HG02870 (cell line): ENCODE measurements at regions not wholly inside any gene's neighbourhood (a gene's known extent, or its start where the extent isn't known, plus 50 kb on each side); places are given as distances from the start of the nearest gene placed in this dataset.

ENCODE experiments used
- ATAC-seq: cut with Tn5 transposase; IDR thresholded peaks from one replicate; pipeline ENCODE4 v1.9.1; 2021; ENCODE audit warnings: mild to moderate bottlenecking, moderate library complexity; ENCODE audit not compliant: unreplicated experiment

- ATAC-seq, result no peak
These were observed 84.4 kb upstream of the TNS3 start for GRCh38 chr7:47666164-47666862.

GRCh38 chr7:47664650-47665195, 82.8 kb upstream of the TNS3 start:
- ATAC-seq, result no peak

GRCh38 chr7:47663851-47664250, 81.9 kb upstream of the TNS3 start:
- no peak for ATAC-seq

GRCh38 chr7:47663213-47663612, 81.3 kb upstream of the TNS3 start:
- ATAC-seq, result no peak

- ATAC-seq, result no peak
These were observed 79.3 kb upstream of the TNS3 start for GRCh38 chr7:47661051-47661714.

GRCh38 chr7:47659664-47660462, 78.0 kb upstream of the TNS3 start:
- ATAC-seq, result no peak

- no peak for ATAC-seq
These were observed 77.2 kb upstream of the TNS3 start for GRCh38 chr7:47658886-47659635.

GRCh38 chr7:47657126-47657525, 75.2 kb upstream of the TNS3 start:
- ATAC-seq, result no peak

- ATAC-seq, result no peak
These were observed 72.9 kb upstream of the TNS3 start for GRCh38 chr7:47654672-47655298.

GRCh38 chr7:47653550-47654411, 71.9 kb upstream of the TNS3 start:
- no peak for ATAC-seq

GRCh38 chr7:47652591-47652990, 70.7 kb upstream of the TNS3 start:
- no peak for ATAC-seq

GRCh38 chr7:47651355-47652317, 69.7 kb upstream of the TNS3 start:
- ATAC-seq, result no peak

- ATAC-seq, result no peak
These were observed 68.0 kb upstream of the TNS3 start for GRCh38 chr7:47649919-47650318.

- ATAC-seq, result no peak
These were observed 66.5 kb upstream of the TNS3 start for GRCh38 chr7:47648275-47648925.

GRCh38 chr7:47647918-47648250, 66.0 kb upstream of the TNS3 start:
- ATAC-seq, result no peak

GRCh38 chr7:47647181-47647917, 65.4 kb upstream of the TNS3 start:
- no peak for ATAC-seq

GRCh38 chr7:47643716-47644400, 61.9 kb upstream of the TNS3 start:
- ATAC-seq, result no peak
